Right atrium auricular region (tissue), 2 donors: ENCODE measurements at regions not wholly inside any gene's neighbourhood (a gene's known extent, or its start where the extent isn't known, plus 50 kb on each side); places are given as distances from the start of the nearest gene placed in this dataset.

Source experiments
- DNase-seq: peaks from one replicate; pipeline ENCODE4 v3.0.0-alpha.2; 2019; ENCODE audit warnings: low spot score
- H3K27ac ChIP-seq, 2 donors: fragments of 200-600 bp; sonication (generic); 1 replicate in 1 of 2; 2 replicates in 1 of 2; pipeline ENCODE4 v1.5.1; 2016 to 2019
- H3K27me3 ChIP-seq, 2 donors: fragments of 200-600 bp; sonication (generic); one replicate each; pipeline versions ENCODE4 v1.5.1 to v1.6.0; 2017 to 2019
- H3K36me3 ChIP-seq: fragments of 200-600 bp; sonication (generic); one replicate; pipeline ENCODE4 v1.5.1; 2016
- H3K4me1 ChIP-seq, 2 donors: fragments of 200-600 bp; sonication (generic); one replicate each; pipeline versions ENCODE4 v1.5.1 to v1.6.0; 2017 to 2019
- H3K4me3 ChIP-seq, 2 donors: fragments of 200-600 bp; sonication (generic); 1 replicate in 1 of 2; 2 replicates in 1 of 2; pipeline ENCODE4 v1.5.1; 2017 to 2019; ENCODE audit warnings: mild to moderate bottlenecking in 1 of 2, moderate library complexity in 1 of 2
- H3K9me3 ChIP-seq, 2 donors: fragments of 200-600 bp; sonication (generic); one replicate each; pipeline ENCODE4 v1.5.1; 2019
- CTCF ChIP-seq, 2 donors: fragments of 200-600 bp; sonication (generic); IDR thresholded peaks; one replicate each; pipeline ENCODE4 v1.5.1; 2019; ENCODE audit warnings: antibody characterized with exemption in 2 of 2

- Histone ChIP-seq H3K4me1 (no peaks in the 10 kb centered on the region), H3K27ac (no peak overlapping the region), H3K9me3 (no peaks in the 10 kb centered on the region), H3K36me3 (no peaks in the 10 kb centered on the region), H3K27me3 (no peaks in the 10 kb centered on the region), H3K4me3 (no peak overlapping the region)
- no peak for DNase-seq
- TF ChIP-seq CTCF (IDR thresholded peaks at IDR 0.05), result no peak
These were observed 1294.0 kb downstream of the AACS start for GRCh38 chr12:126359216-126359615.

GRCh38 chr12:126361804-126362203 is 1296.6 kb downstream of the AACS start:
- no peak overlapping the region for H3K4me3 ChIP-seq
- no peak overlapping the region for H3K27ac ChIP-seq
- no peaks in the 10 kb centered on the region for H3K4me1 ChIP-seq
- H3K36me3 ChIP-seq, result no peaks in the 10 kb centered on the region
- no peak for TF ChIP-seq CTCF (IDR thresholded peaks at IDR 0.05)
- no peaks in the 10 kb centered on the region for H3K27me3 ChIP-seq
- no peaks in the 10 kb centered on the region for H3K9me3 ChIP-seq
- no peak for DNase-seq

GRCh38 chr12:126362493-126362892 is 1297.3 kb downstream of the AACS start:
- no peak overlapping the region for H3K27ac ChIP-seq
- no peaks in the 10 kb centered on the region for H3K36me3 ChIP-seq
- DNase-seq, result no peak
- no peak overlapping the region for H3K4me3 ChIP-seq
- no peaks in the 10 kb centered on the region for H3K9me3 ChIP-seq
- no peak for TF ChIP-seq CTCF (IDR thresholded peaks at IDR 0.05)
- no peaks in the 10 kb centered on the region for H3K4me1 ChIP-seq
- no peaks in the 10 kb centered on the region for H3K27me3 ChIP-seq

GRCh38 chr12:126362964-126363363 is 1297.7 kb downstream of the AACS start:
- Histone ChIP-seq H3K9me3 (no peaks in the 10 kb centered on the region), H3K27me3 (no peaks in the 10 kb centered on the region), H3K4me3 (no peak overlapping the region), H3K36me3 (no peaks in the 10 kb centered on the region), H3K27ac (no peak overlapping the region), H3K4me1 (no peaks in the 10 kb centered on the region)
- TF ChIP-seq CTCF (IDR thresholded peaks at IDR 0.05), result no peak
- DNase-seq, result no peak

- Histone ChIP-seq H3K27ac (no peak overlapping the region), H3K4me3 (no peak overlapping the region), H3K27me3 (no peaks in the 10 kb centered on the region), H3K36me3 (no peaks in the 10 kb centered on the region), H3K9me3 (no peaks in the 10 kb centered on the region), H3K4me1 (no peaks in the 10 kb centered on the region)
- DNase-seq, result no peak
- peak in 1 of 2 donors; percentile 11 for TF ChIP-seq CTCF (IDR thresholded peaks at IDR 0.05)
These were observed 1304.5 kb downstream of the AACS start for GRCh38 chr12:126369487-126370463.
